Ishikawa (cell line): ENCODE measurements at regions not wholly inside any gene's neighbourhood (a gene's known extent, or its start where the extent isn't known, plus 50 kb on each side); places are given as distances from the start of the nearest gene placed in this dataset.

Experiments
- CEBPB ChIP-seq: IDR thresholded peaks from 2 replicates; pipeline ENCODE4 v1.6.1; 2012
- CREB1 ChIP-seq: IDR thresholded peaks from 2 replicates; pipeline ENCODE4 v1.6.1; 2012; ENCODE audit warnings: low read depth
- EGR1 ChIP-seq: IDR thresholded peaks from 2 replicates; pipeline ENCODE4 v1.6.1; 2012
- EP300 ChIP-seq: IDR thresholded peaks from 2 replicates; pipeline ENCODE4 v1.6.1; 2012; ENCODE audit warnings: borderline replicate concordance
- FOXM1 ChIP-seq: IDR thresholded peaks from 2 replicates; pipeline ENCODE4 v1.6.1; 2012; ENCODE audit warnings: low read depth, borderline replicate concordance
- MAX ChIP-seq: IDR thresholded peaks from 2 replicates; pipeline ENCODE4 v1.6.1; 2012
- NFIC ChIP-seq: IDR thresholded peaks from 2 replicates; pipeline ENCODE4 v1.6.1; 2012
- RAD21 ChIP-seq: IDR thresholded peaks from 2 replicates; pipeline ENCODE4 v1.6.1; 2012; ENCODE audit warnings: low read depth
- TAF1 ChIP-seq: IDR thresholded peaks from 2 replicates; pipeline ENCODE4 v1.6.1; 2012; ENCODE audit warnings: low read depth, mild to moderate bottlenecking
- TCF12 ChIP-seq: IDR thresholded peaks from 2 replicates; pipeline ENCODE4 v1.6.1; 2012; ENCODE audit warnings: low read depth
- TEAD4 ChIP-seq: IDR thresholded peaks from 2 replicates; pipeline ENCODE4 v1.6.1; 2012
- USF1 ChIP-seq: IDR thresholded peaks from 2 replicates; pipeline ENCODE4 v1.6.1; 2012
- YY1 ChIP-seq: IDR thresholded peaks from 2 replicates; pipeline ENCODE4 v1.6.1; 2012; ENCODE audit warnings: low read depth
- ZBTB7A ChIP-seq: IDR thresholded peaks from 2 replicates; pipeline ENCODE4 v1.6.1; 2012; ENCODE audit warnings: low read depth
- TF ChIP-seq, protein P1 (sequence below): IDR thresholded peaks from 2 replicates; pipeline ENCODE4 v1.6.1; 2012; ENCODE audit warnings: low read depth, mild to moderate bottlenecking

GRCh38 chr18:28582724-28583123 lies 405.8 kb upstream of the CDH2 start:
- TF ChIP-seq RAD21: no peak
- TF ChIP-seq USF1: no peak
- TF ChIP-seq CEBPB: no peak
- TF ChIP-seq EP300: no peak
- TF ChIP-seq, protein P1, sequence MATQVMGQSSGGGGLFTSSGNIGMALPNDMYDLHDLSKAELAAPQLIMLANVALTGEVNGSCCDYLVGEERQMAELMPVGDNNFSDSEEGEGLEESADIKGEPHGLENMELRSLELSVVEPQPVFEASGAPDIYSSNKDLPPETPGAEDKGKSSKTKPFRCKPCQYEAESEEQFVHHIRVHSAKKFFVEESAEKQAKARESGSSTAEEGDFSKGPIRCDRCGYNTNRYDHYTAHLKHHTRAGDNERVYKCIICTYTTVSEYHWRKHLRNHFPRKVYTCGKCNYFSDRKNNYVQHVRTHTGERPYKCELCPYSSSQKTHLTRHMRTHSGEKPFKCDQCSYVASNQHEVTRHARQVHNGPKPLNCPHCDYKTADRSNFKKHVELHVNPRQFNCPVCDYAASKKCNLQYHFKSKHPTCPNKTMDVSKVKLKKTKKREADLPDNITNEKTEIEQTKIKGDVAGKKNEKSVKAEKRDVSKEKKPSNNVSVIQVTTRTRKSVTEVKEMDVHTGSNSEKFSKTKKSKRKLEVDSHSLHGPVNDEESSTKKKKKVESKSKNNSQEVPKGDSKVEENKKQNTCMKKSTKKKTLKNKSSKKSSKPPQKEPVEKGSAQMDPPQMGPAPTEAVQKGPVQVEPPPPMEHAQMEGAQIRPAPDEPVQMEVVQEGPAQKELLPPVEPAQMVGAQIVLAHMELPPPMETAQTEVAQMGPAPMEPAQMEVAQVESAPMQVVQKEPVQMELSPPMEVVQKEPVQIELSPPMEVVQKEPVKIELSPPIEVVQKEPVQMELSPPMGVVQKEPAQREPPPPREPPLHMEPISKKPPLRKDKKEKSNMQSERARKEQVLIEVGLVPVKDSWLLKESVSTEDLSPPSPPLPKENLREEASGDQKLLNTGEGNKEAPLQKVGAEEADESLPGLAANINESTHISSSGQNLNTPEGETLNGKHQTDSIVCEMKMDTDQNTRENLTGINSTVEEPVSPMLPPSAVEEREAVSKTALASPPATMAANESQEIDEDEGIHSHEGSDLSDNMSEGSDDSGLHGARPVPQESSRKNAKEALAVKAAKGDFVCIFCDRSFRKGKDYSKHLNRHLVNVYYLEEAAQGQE: no peak
- no peak for TF ChIP-seq FOXM1
- no peak for TF ChIP-seq TAF1
- no peak for TF ChIP-seq TEAD4
- no peak for TF ChIP-seq TCF12
- TF ChIP-seq NFIC: no peak
- TF ChIP-seq EGR1: no peak
- no peak for TF ChIP-seq CREB1
- TF ChIP-seq MAX: no peak
- no peak for TF ChIP-seq ZBTB7A
- no peak for TF ChIP-seq YY1

DNA sequence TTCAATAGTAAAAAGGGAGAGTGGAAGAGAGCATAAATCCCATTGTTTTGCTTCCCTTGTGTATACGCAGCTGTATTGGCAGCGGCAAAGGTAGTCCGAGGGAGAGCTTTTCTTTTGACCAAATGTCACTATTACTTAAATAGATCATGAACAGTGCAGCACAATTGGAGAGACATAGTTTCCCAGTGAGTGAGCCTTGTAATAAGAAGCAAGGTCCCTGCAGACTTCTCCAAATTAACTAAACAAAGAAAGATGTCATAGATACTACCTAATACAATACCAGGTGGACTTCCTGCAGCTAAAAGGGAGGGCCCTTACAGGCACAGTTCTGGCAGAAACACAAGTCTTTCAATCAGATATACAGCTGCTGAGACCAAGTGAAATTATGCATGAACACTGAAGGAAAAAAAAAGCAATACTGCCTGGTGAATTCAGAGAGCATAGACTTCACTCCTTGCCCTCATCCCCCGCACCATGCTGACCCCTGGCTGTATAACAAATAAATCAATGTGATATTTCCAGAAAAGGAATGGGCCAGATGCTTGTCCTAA lies 404.7 kb upstream of the CDH2 start:
- peak; percentile 73 for TF ChIP-seq TCF12
- peak; percentile 15; the same call in 1 of the 2 replicates for TF ChIP-seq TEAD4
- peak; percentile 54; the same call in 1 of the 2 replicates for TF ChIP-seq EP300
- TF ChIP-seq, protein P1: no peak
- TF ChIP-seq NFIC: peak; percentile 64

GRCh38 chr18:28576941-28577340 lies 400.0 kb upstream of the CDH2 start:
- TF ChIP-seq CEBPB (no peak), ZBTB7A (no peak), NFIC (no peak), EGR1 (no peak), MAX (no peak), TAF1 (no peak), TEAD4 (no peak), YY1 (no peak), EP300 (no peak), TCF12 (no peak), RAD21 (no peak), FOXM1 (no peak), CREB1 (no peak), USF1 (no peak)
- TF ChIP-seq, protein P1: no peak

DNA sequence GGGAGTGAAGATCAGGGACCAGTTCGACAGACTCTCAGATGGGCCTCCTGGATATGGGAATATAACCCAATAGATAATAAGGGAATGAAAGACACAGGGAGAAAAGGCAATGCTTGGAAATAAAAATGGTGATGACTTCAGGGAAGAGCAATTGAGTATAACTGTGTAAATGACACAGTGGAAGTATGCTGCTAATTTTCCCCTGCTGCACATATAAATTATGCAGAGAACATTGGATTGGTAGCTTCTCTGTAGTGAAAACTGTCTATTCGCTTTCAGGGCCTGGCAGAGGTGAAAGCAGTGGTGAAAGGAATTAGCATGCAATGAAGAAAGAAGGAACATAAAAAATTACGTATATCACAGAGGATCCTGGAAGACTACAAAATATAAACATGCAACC lies 398.2 kb upstream of the CDH2 start:
- no peak for TF ChIP-seq YY1
- TF ChIP-seq ZBTB7A: no peak
- TF ChIP-seq EGR1: no peak
- no peak for TF ChIP-seq USF1
- no peak for TF ChIP-seq TAF1
- TF ChIP-seq MAX: no peak
- TF ChIP-seq CREB1: no peak
